ENCODE measurements at regions not wholly inside any gene's neighbourhood (a gene's known extent, or its start where the extent isn't known, plus 50 kb on each side); places are given as distances from the start of the nearest gene placed in this dataset.

DNA sequence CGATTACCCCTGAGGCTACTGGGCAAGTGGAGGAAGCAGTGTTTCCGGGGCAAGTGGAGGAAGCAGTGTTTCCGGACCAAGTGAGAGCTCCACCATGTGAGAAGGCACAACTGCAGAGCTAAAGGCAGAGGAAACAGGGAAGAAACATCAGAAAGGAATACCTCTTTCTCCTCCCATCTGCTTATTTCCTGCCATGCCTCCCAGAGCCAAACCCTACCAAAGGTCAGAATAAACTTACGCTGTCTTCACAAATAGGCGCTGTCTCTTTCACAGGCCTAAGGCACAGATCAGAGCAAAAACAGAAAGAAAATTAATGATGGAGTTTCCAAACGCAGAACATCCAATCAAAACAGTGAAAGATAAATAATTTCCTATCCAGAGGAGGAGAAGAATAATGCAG, 153.0 kb downstream of the ATOH1 start:
- Histone ChIP-seq H3K4me1 (ENCODE audit: control insufficient read depth in 2 of 2, insufficient read depth in 1 of 2, low read depth in 1 of 2, low read length in 2 of 2) (no peaks in the 10 kb centered on the region), H3K4ac (ENCODE audit: low read length) (no peak overlapping the region)
- WGBS, 2 donors (ENCODE audit: extremely low coverage in 2 of 2, insufficient read length in 2 of 2, insufficient replicate concordance in 1 of 2) = no CpG with 5 or more reads among the region's 6 CpGs

GRCh38 chr4:93982255-93982654, 153.7 kb downstream of the ATOH1 start:
- no CpG with 5 or more reads among the region's 1 CpG for WGBS, 2 donors (ENCODE audit: extremely low coverage in 2 of 2, insufficient read length in 2 of 2, insufficient replicate concordance in 1 of 2)
- H4K91ac ChIP-seq (ENCODE audit: low read depth, low read length, poor library complexity) = no peak overlapping the region
- DNase-seq (ENCODE audit: low spot score) = no peak
- H3K27me3 ChIP-seq (ENCODE audit: control insufficient read depth in 3 of 3, insufficient read depth in 3 of 3, low read depth in 1 of 3, low read length in 3 of 3) = no peaks in the 10 kb centered on the region
- H3K79me1 ChIP-seq (ENCODE audit: low read depth, low read length) = no peaks in the 10 kb centered on the region
- H3K36me3 ChIP-seq (replicated peaks in 1 of 2; ENCODE audit: control insufficient read depth in 2 of 2, insufficient read depth in 2 of 2, low read length in 2 of 2) = no peaks in the 10 kb centered on the region
- H3K4me1 ChIP-seq (ENCODE audit: control insufficient read depth in 2 of 2, insufficient read depth in 1 of 2, low read depth in 1 of 2, low read length in 2 of 2) = no peaks in the 10 kb centered on the region
- no peak overlapping the region for H3K14ac ChIP-seq (ENCODE audit: low read length)
- no peak overlapping the region for H3K4ac ChIP-seq (ENCODE audit: low read length)
- no peak overlapping the region for H2AK5ac ChIP-seq (ENCODE audit: low read depth, low read length)
- H2BK120ac ChIP-seq (ENCODE audit: low read depth, low read length) = no peak overlapping the region
- H3K4me3 ChIP-seq (ENCODE audit: low read length in 2 of 2) = no peak overlapping the region
- no peak overlapping the region for H3K4me2 ChIP-seq (ENCODE audit: insufficient read depth, low read length, poor library complexity, severe bottlenecking)
- H2AFZ ChIP-seq (ENCODE audit: low read length) = no peak overlapping the region
- H3K9me3 ChIP-seq (replicated peaks in 1 of 2; ENCODE audit: control insufficient read depth in 2 of 2, insufficient read depth in 1 of 2, low read depth in 1 of 2, low read length in 2 of 2) = peaks cover 0 to 2% of the 10 kb centered on the region in 2 donors
- H2BK12ac ChIP-seq (ENCODE audit: low read length) = no peak overlapping the region
- H2BK15ac ChIP-seq (ENCODE audit: low read length) = no peak overlapping the region
- H2BK5ac ChIP-seq (ENCODE audit: low read length) = no peak overlapping the region
- H3K23ac ChIP-seq (ENCODE audit: low read depth, low read length, poor library complexity) = no peak overlapping the region
- H4K8ac ChIP-seq (ENCODE audit: low read depth, low read length) = no peak overlapping the region
- H3K27ac ChIP-seq (replicated peaks; ENCODE audit: low read length) = no peak overlapping the region
- no peak overlapping the region for H3K9ac ChIP-seq (ENCODE audit: low read depth, low read length, poor library complexity)
- no peak overlapping the region for H3K18ac ChIP-seq (ENCODE audit: low read length)

More for the DNA sequence above, 153.0 kb downstream of the ATOH1 start:
- Histone ChIP-seq H3K14ac (ENCODE audit: low read length) (no peak overlapping the region), H2BK12ac (ENCODE audit: low read length) (no peak overlapping the region), H3K4me3 (ENCODE audit: low read length in 2 of 2) (no peak overlapping the region), H2AK5ac (ENCODE audit: low read depth, low read length) (no peak overlapping the region), H3K27me3 (ENCODE audit: control insufficient read depth in 3 of 3, insufficient read depth in 3 of 3, low read depth in 1 of 3, low read length in 3 of 3) (no peaks in the 10 kb centered on the region), H4K91ac (ENCODE audit: low read depth, low read length, poor library complexity) (no peak overlapping the region), H3K9ac (ENCODE audit: low read depth, low read length, poor library complexity) (no peak overlapping the region), H3K18ac (ENCODE audit: low read length) (no peak overlapping the region), H2BK120ac (ENCODE audit: low read depth, low read length) (no peak overlapping the region), H3K27ac (replicated peaks; ENCODE audit: low read length) (no peak overlapping the region), H3K4me2 (ENCODE audit: insufficient read depth, low read length, poor library complexity, severe bottlenecking) (no peak overlapping the region), H2AFZ (ENCODE audit: low read length) (no peak overlapping the region), H3K23ac (ENCODE audit: low read depth, low read length, poor library complexity) (no peak overlapping the region), H4K8ac (ENCODE audit: low read depth, low read length) (no peak overlapping the region), H3K9me3 (replicated peaks in 1 of 2; ENCODE audit: control insufficient read depth in 2 of 2, insufficient read depth in 1 of 2, low read depth in 1 of 2, low read length in 2 of 2) (no peaks in the 10 kb centered on the region), H3K36me3 (replicated peaks in 1 of 2; ENCODE audit: control insufficient read depth in 2 of 2, insufficient read depth in 2 of 2, low read length in 2 of 2) (no peaks in the 10 kb centered on the region), H2BK15ac (ENCODE audit: low read length) (no peak overlapping the region), H2BK5ac (ENCODE audit: low read length) (no peak overlapping the region), H3K79me1 (ENCODE audit: low read depth, low read length) (no peaks in the 10 kb centered on the region)
- no peak for DNase-seq (ENCODE audit: low spot score)

DNA sequence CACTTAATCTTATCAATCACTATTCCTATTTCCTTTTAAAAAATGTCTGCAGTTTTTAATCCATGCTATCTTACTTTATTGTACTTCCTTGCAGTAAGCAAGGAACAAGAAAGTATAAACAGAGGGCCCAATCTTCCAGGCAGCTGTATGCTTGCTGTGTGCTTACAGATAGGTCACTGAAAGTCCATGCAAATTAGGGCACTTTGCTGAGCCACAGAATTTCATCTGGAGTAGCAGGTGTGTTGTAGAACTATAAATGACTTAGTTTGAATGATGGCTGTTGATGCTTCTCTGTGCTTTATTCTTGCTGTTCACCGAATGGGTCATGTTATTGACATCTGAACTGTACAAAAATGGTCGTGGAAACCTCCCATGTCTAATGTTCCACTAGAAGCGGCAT, 154.6 kb downstream of the ATOH1 start:
- Histone ChIP-seq H3K79me1 (ENCODE audit: low read depth, low read length) (no peaks in the 10 kb centered on the region), H3K9me3 (replicated peaks in 1 of 2; ENCODE audit: control insufficient read depth in 2 of 2, insufficient read depth in 1 of 2, low read depth in 1 of 2, low read length in 2 of 2) (peaks cover 0 to 2% of the 10 kb centered on the region in 2 donors), H3K23ac (ENCODE audit: low read depth, low read length, poor library complexity) (no peak overlapping the region), H3K4me2 (ENCODE audit: insufficient read depth, low read length, poor library complexity, severe bottlenecking) (no peak overlapping the region), H3K4me1 (ENCODE audit: control insufficient read depth in 2 of 2, insufficient read depth in 1 of 2, low read depth in 1 of 2, low read length in 2 of 2) (no peaks in the 10 kb centered on the region), H2BK15ac (ENCODE audit: low read length) (no peak overlapping the region), H2BK12ac (ENCODE audit: low read length) (no peak overlapping the region), H4K8ac (ENCODE audit: low read depth, low read length) (no peak overlapping the region), H3K27ac (replicated peaks; ENCODE audit: low read length) (no peak overlapping the region), H2BK5ac (ENCODE audit: low read length) (no peak overlapping the region), H3K4ac (ENCODE audit: low read length) (no peak overlapping the region), H3K27me3 (ENCODE audit: control insufficient read depth in 3 of 3, insufficient read depth in 3 of 3, low read depth in 1 of 3, low read length in 3 of 3) (no peaks in the 10 kb centered on the region), H3K9ac (ENCODE audit: low read depth, low read length, poor library complexity) (no peak overlapping the region), H2AFZ (ENCODE audit: low read length) (no peak overlapping the region), H4K91ac (ENCODE audit: low read depth, low read length, poor library complexity) (no peak overlapping the region), H3K4me3 (ENCODE audit: low read length in 2 of 2) (no peak overlapping the region), H2AK5ac (ENCODE audit: low read depth, low read length) (no peak overlapping the region), H3K18ac (ENCODE audit: low read length) (no peak overlapping the region), H2BK120ac (ENCODE audit: low read depth, low read length) (no peak overlapping the region), H3K14ac (ENCODE audit: low read length) (no peak overlapping the region), H3K36me3 (replicated peaks in 1 of 2; ENCODE audit: control insufficient read depth in 2 of 2, insufficient read depth in 2 of 2, low read length in 2 of 2) (no peaks in the 10 kb centered on the region)
- DNase-seq (ENCODE audit: low spot score) = no peak
- WGBS, 2 donors (ENCODE audit: extremely low coverage in 2 of 2, insufficient read length in 2 of 2, insufficient replicate concordance in 1 of 2) = no CpG with 5 or more reads among the region's 3 CpGs

DNA sequence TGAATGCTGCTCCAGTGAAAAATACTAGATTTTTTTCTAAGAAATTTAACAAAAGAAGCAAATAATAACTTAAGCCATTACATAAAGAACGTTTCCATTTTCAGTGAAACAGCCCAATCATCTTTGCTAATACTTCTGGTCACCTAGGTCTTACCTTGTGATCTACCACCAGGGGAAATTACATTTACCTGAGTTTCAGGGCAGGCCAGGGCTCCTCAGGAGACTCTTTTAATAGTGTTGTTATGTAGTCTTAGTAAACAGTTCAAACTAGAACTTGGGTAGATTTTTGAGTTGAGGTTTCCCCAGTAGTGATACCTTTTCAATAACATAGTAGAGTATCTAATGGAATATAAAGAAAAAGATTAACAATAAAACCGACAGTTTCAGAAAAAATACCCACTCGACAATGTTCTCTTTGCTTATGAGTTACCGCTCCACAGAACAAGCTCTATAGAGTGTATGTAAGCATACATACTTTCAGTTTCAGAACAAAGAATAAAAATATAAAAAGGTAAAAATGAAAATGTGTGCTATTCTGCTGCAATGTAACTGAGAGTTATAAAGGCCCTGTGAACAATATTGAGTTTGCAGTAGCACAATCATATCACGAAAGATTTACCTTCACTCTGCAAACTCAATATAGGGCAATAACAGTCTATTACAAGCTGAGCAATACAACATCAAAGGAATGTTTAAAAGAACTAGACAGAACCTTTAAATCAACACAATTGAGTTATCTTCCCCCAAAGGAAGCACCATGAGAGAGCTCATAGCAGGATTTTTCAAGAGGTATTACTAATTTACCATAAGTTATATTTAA, 165.8 kb downstream of the ATOH1 start:
- Histone ChIP-seq H3K27ac (replicated peaks; ENCODE audit: low read length) (no peak overlapping the region), H3K9ac (ENCODE audit: low read depth, low read length, poor library complexity) (no peak overlapping the region), H3K18ac (ENCODE audit: low read length) (no peak overlapping the region), H3K4me2 (ENCODE audit: insufficient read depth, low read length, poor library complexity, severe bottlenecking) (no peak overlapping the region), H3K4ac (ENCODE audit: low read length) (no peak overlapping the region), H3K79me1 (ENCODE audit: low read depth, low read length) (no peaks in the 10 kb centered on the region), H2AFZ (ENCODE audit: low read length) (no peak overlapping the region), H3K4me1 (ENCODE audit: control insufficient read depth in 2 of 2, insufficient read depth in 1 of 2, low read depth in 1 of 2, low read length in 2 of 2) (no peaks in the 10 kb centered on the region), H2BK15ac (ENCODE audit: low read length) (no peak overlapping the region), H3K14ac (ENCODE audit: low read length) (no peak overlapping the region), H3K4me3 (ENCODE audit: low read length in 2 of 2) (no peak overlapping the region), H4K91ac (ENCODE audit: low read depth, low read length, poor library complexity) (no peak overlapping the region), H3K27me3 (ENCODE audit: control insufficient read depth in 3 of 3, insufficient read depth in 3 of 3, low read depth in 1 of 3, low read length in 3 of 3) (no peaks in the 10 kb centered on the region), H2BK12ac (ENCODE audit: low read length) (no peak overlapping the region), H3K23ac (ENCODE audit: low read depth, low read length, poor library complexity) (no peak overlapping the region), H2BK120ac (ENCODE audit: low read depth, low read length) (no peak overlapping the region), H3K9me3 (replicated peaks in 1 of 2; ENCODE audit: control insufficient read depth in 2 of 2, insufficient read depth in 1 of 2, low read depth in 1 of 2, low read length in 2 of 2) (no peaks in the 10 kb centered on the region), H3K36me3 (replicated peaks in 1 of 2; ENCODE audit: control insufficient read depth in 2 of 2, insufficient read depth in 2 of 2, low read length in 2 of 2) (no peaks in the 10 kb centered on the region), H2AK5ac (ENCODE audit: low read depth, low read length) (no peak overlapping the region), H2BK5ac (ENCODE audit: low read length) (no peak overlapping the region), H4K8ac (ENCODE audit: low read depth, low read length) (no peak overlapping the region)
- WGBS, 2 donors (ENCODE audit: extremely low coverage in 2 of 2, insufficient read length in 2 of 2, insufficient replicate concordance in 1 of 2) = no CpG with 5 or more reads among the region's 5 CpGs
- no peak for DNase-seq (ENCODE audit: low spot score)

All from neuronal stem cell (in vitro differentiated cells).